ENCODE measurements at regions not wholly inside any gene's neighbourhood (a gene's known extent, or its start where the extent isn't known, plus 50 kb on each side); places are given as distances from the start of the nearest gene placed in this dataset.

DNA sequence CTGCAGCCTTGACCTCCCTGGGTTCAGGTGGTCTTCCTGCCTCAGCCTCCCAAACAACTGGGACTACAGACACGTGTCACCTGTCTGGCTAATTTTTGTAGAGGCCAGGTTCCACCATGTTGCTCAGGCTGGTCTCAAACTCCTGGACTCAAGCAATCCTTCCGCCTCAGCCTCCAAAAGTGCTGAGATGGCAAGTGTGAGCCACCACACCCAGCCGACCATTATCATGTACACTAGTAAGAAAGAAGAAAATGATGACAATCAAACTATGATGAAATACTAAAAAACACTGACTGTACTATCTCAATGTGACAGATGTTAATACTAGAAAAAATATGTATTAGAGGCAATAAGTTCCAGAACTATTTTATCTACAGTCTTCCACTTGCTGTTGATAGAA, 420.9 kb downstream of the TRIB2 start:
- TF ChIP-seq, protein P1, sequence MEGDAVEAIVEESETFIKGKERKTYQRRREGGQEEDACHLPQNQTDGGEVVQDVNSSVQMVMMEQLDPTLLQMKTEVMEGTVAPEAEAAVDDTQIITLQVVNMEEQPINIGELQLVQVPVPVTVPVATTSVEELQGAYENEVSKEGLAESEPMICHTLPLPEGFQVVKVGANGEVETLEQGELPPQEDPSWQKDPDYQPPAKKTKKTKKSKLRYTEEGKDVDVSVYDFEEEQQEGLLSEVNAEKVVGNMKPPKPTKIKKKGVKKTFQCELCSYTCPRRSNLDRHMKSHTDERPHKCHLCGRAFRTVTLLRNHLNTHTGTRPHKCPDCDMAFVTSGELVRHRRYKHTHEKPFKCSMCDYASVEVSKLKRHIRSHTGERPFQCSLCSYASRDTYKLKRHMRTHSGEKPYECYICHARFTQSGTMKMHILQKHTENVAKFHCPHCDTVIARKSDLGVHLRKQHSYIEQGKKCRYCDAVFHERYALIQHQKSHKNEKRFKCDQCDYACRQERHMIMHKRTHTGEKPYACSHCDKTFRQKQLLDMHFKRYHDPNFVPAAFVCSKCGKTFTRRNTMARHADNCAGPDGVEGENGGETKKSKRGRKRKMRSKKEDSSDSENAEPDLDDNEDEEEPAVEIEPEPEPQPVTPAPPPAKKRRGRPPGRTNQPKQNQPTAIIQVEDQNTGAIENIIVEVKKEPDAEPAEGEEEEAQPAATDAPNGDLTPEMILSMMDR (IDR thresholded peaks at IDR 0.05), result no peak
- no peak for TF ChIP-seq POLR2A (IDR thresholded peaks at IDR 0.05)

Data from body of pancreas (tissue), 4 donors.